ENCODE measurements at regions not wholly inside any gene's neighbourhood (a gene's known extent, or its start where the extent isn't known, plus 50 kb on each side); places are given as distances from the start of the nearest gene placed in this dataset.

- no peak overlapping the region for H3K4me3 ChIP-seq (ENCODE audit: low read depth, low read length)
- H2AFZ ChIP-seq (ENCODE audit: low read length, unreplicated experiment), result no peak overlapping the region
- H3K79me2 ChIP-seq (ENCODE audit: control insufficient read depth, insufficient read depth, low read length, unreplicated experiment), result no peaks in the 10 kb centered on the region
- H3K36me3 ChIP-seq (ENCODE audit: insufficient read depth, low read length), result no peaks in the 10 kb centered on the region
- H3K4me1 ChIP-seq (ENCODE audit: control insufficient read depth, insufficient read depth, low read length, unreplicated experiment), result no peaks in the 10 kb centered on the region
- H3K27ac ChIP-seq (ENCODE audit: low read depth, low read length), result no peak overlapping the region
- H3K27me3 ChIP-seq (ENCODE audit: insufficient read depth, low read length), result no peaks in the 10 kb centered on the region
Measured at GRCh38 chr1:91575909-91576519, 75.4 kb downstream of the CDC7 start.

- H3K27me3 ChIP-seq (ENCODE audit: insufficient read depth, low read length), result no peaks in the 10 kb centered on the region
- H3K79me2 ChIP-seq (ENCODE audit: control insufficient read depth, insufficient read depth, low read length, unreplicated experiment), result no peaks in the 10 kb centered on the region
- no peak overlapping the region for H3K27ac ChIP-seq (ENCODE audit: low read depth, low read length)
- H3K4me1 ChIP-seq (ENCODE audit: control insufficient read depth, insufficient read depth, low read length, unreplicated experiment), result peaks cover 14% of the 10 kb centered on the region
- H3K36me3 ChIP-seq (ENCODE audit: insufficient read depth, low read length), result no peaks in the 10 kb centered on the region
- H3K4me3 ChIP-seq (ENCODE audit: low read depth, low read length), result no peak overlapping the region
- no peak overlapping the region for H2AFZ ChIP-seq (ENCODE audit: low read length, unreplicated experiment)
Measured at GRCh38 chr1:91578320-91579109, 77.9 kb downstream of the CDC7 start.

- Histone ChIP-seq H2AFZ (ENCODE audit: low read length, unreplicated experiment) (no peak overlapping the region), H3K4me3 (ENCODE audit: low read depth, low read length) (no peak overlapping the region), H3K4me1 (ENCODE audit: control insufficient read depth, insufficient read depth, low read length, unreplicated experiment) (peaks cover 16% of the 10 kb centered on the region), H3K27ac (ENCODE audit: low read depth, low read length) (no peak overlapping the region), H3K36me3 (ENCODE audit: insufficient read depth, low read length) (no peaks in the 10 kb centered on the region), H3K27me3 (ENCODE audit: insufficient read depth, low read length) (no peaks in the 10 kb centered on the region), H3K79me2 (ENCODE audit: control insufficient read depth, insufficient read depth, low read length, unreplicated experiment) (no peaks in the 10 kb centered on the region)
Measured at GRCh38 chr1:91579658-91580228, 79.1 kb downstream of the CDC7 start.

GRCh38 chr1:91582431-91582921, 81.8 kb downstream of the CDC7 start:
- H3K36me3 ChIP-seq (ENCODE audit: insufficient read depth, low read length), result no peaks in the 10 kb centered on the region
- H2AFZ ChIP-seq (ENCODE audit: low read length, unreplicated experiment), result peak overlapping the region; percentile 29
- peak overlapping the region; percentile 87 for H3K27ac ChIP-seq (ENCODE audit: low read depth, low read length)
- no peaks in the 10 kb centered on the region for H3K79me2 ChIP-seq (ENCODE audit: control insufficient read depth, insufficient read depth, low read length, unreplicated experiment)
- H3K4me1 ChIP-seq (ENCODE audit: control insufficient read depth, insufficient read depth, low read length, unreplicated experiment), result peaks cover 16% of the 10 kb centered on the region
- no peak overlapping the region for H3K4me3 ChIP-seq (ENCODE audit: low read depth, low read length)
- no peaks in the 10 kb centered on the region for H3K27me3 ChIP-seq (ENCODE audit: insufficient read depth, low read length)

GRCh38 chr1:91583326-91583755, 82.7 kb downstream of the CDC7 start:
- no peaks in the 10 kb centered on the region for H3K27me3 ChIP-seq (ENCODE audit: insufficient read depth, low read length)
- peak overlapping the region; percentile 29 for H2AFZ ChIP-seq (ENCODE audit: low read length, unreplicated experiment)
- peaks cover 16% of the 10 kb centered on the region for H3K4me1 ChIP-seq (ENCODE audit: control insufficient read depth, insufficient read depth, low read length, unreplicated experiment)
- no peaks in the 10 kb centered on the region for H3K79me2 ChIP-seq (ENCODE audit: control insufficient read depth, insufficient read depth, low read length, unreplicated experiment)
- peak overlapping the region; percentile 87 for H3K27ac ChIP-seq (ENCODE audit: low read depth, low read length)
- no peaks in the 10 kb centered on the region for H3K36me3 ChIP-seq (ENCODE audit: insufficient read depth, low read length)
- peak overlapping the region; percentile 23; the same call in 1 of the 2 replicates for H3K4me3 ChIP-seq (ENCODE audit: low read depth, low read length)

- Histone ChIP-seq H3K4me3 (ENCODE audit: low read depth, low read length) (no peak overlapping the region), H3K79me2 (ENCODE audit: control insufficient read depth, insufficient read depth, low read length, unreplicated experiment) (no peaks in the 10 kb centered on the region), H3K4me1 (ENCODE audit: control insufficient read depth, insufficient read depth, low read length, unreplicated experiment) (peaks cover 16% of the 10 kb centered on the region), H3K36me3 (ENCODE audit: insufficient read depth, low read length) (no peaks in the 10 kb centered on the region), H3K27me3 (ENCODE audit: insufficient read depth, low read length) (no peaks in the 10 kb centered on the region), H3K27ac (ENCODE audit: low read depth, low read length) (no peak overlapping the region), H2AFZ (ENCODE audit: low read length, unreplicated experiment) (no peak overlapping the region)
Measured at GRCh38 chr1:91584309-91584708, 83.7 kb downstream of the CDC7 start.

- Histone ChIP-seq H3K27ac (ENCODE audit: low read depth, low read length) (no peak overlapping the region), H2AFZ (ENCODE audit: low read length, unreplicated experiment) (no peak overlapping the region)
Measured at GRCh38 chr1:91584878-91585277, 84.2 kb downstream of the CDC7 start.

GRCh38 chr1:91585502-91585901, 84.9 kb downstream of the CDC7 start:
- Histone ChIP-seq H2AFZ (ENCODE audit: low read length, unreplicated experiment) (no peak overlapping the region), H3K27ac (ENCODE audit: low read depth, low read length) (no peak overlapping the region), H3K4me1 (ENCODE audit: control insufficient read depth, insufficient read depth, low read length, unreplicated experiment) (peaks cover 16% of the 10 kb centered on the region), H3K27me3 (ENCODE audit: insufficient read depth, low read length) (no peaks in the 10 kb centered on the region), H3K79me2 (ENCODE audit: control insufficient read depth, insufficient read depth, low read length, unreplicated experiment) (no peaks in the 10 kb centered on the region), H3K4me3 (ENCODE audit: low read depth, low read length) (no peak overlapping the region), H3K36me3 (ENCODE audit: insufficient read depth, low read length) (no peaks in the 10 kb centered on the region)

More at GRCh38 chr1:91584878-91585277, 84.2 kb downstream of the CDC7 start:
- no peak overlapping the region for H3K4me3 ChIP-seq (ENCODE audit: low read depth, low read length)
- H3K27me3 ChIP-seq (ENCODE audit: insufficient read depth, low read length), result no peaks in the 10 kb centered on the region
- H3K36me3 ChIP-seq (ENCODE audit: insufficient read depth, low read length), result no peaks in the 10 kb centered on the region
- peaks cover 16% of the 10 kb centered on the region for H3K4me1 ChIP-seq (ENCODE audit: control insufficient read depth, insufficient read depth, low read length, unreplicated experiment)
- no peaks in the 10 kb centered on the region for H3K79me2 ChIP-seq (ENCODE audit: control insufficient read depth, insufficient read depth, low read length, unreplicated experiment)

- Histone ChIP-seq H3K27me3 (ENCODE audit: insufficient read depth, low read length) (no peaks in the 10 kb centered on the region), H3K36me3 (ENCODE audit: insufficient read depth, low read length) (no peaks in the 10 kb centered on the region), H3K4me3 (ENCODE audit: low read depth, low read length) (no peak overlapping the region), H3K27ac (ENCODE audit: low read depth, low read length) (no peak overlapping the region), H3K4me1 (ENCODE audit: control insufficient read depth, insufficient read depth, low read length, unreplicated experiment) (peaks cover 16% of the 10 kb centered on the region), H2AFZ (ENCODE audit: low read length, unreplicated experiment) (no peak overlapping the region), H3K79me2 (ENCODE audit: control insufficient read depth, insufficient read depth, low read length, unreplicated experiment) (no peaks in the 10 kb centered on the region)
Measured at GRCh38 chr1:91585982-91586381, 85.3 kb downstream of the CDC7 start.

- H3K36me3 ChIP-seq (ENCODE audit: insufficient read depth, low read length), result no peaks in the 10 kb centered on the region
- no peak overlapping the region for H2AFZ ChIP-seq (ENCODE audit: low read length, unreplicated experiment)
- H3K4me3 ChIP-seq (ENCODE audit: low read depth, low read length), result no peak overlapping the region
- H3K79me2 ChIP-seq (ENCODE audit: control insufficient read depth, insufficient read depth, low read length, unreplicated experiment), result no peaks in the 10 kb centered on the region
- no peaks in the 10 kb centered on the region for H3K27me3 ChIP-seq (ENCODE audit: insufficient read depth, low read length)
- no peaks in the 10 kb centered on the region for H3K4me1 ChIP-seq (ENCODE audit: control insufficient read depth, insufficient read depth, low read length, unreplicated experiment)
- no peak overlapping the region for H3K27ac ChIP-seq (ENCODE audit: low read depth, low read length)
Measured at GRCh38 chr1:91589437-91589836, 88.8 kb downstream of the CDC7 start.
